Stomach smooth muscle (tissue), 2 donors: ENCODE measurements at regions not wholly inside any gene's neighbourhood (a gene's known extent, or its start where the extent isn't known, plus 50 kb on each side); places are given as distances from the start of the nearest gene placed in this dataset.

ENCODE experiments used
- H3K27ac ChIP-seq: one replicate; pipeline ENCODE4 v1.7.0; 2013; ENCODE audit warnings: mild to moderate bottlenecking, low read length, inconsistent platforms
- H3K27me3 ChIP-seq, 2 donors: one replicate each; pipeline ENCODE4 v1.7.0; 2013; ENCODE audit warnings: low read length in 2 of 2; ENCODE audit not compliant: insufficient read depth in 2 of 2, control insufficient read depth in 1 of 2
- H3K36me3 ChIP-seq, 2 donors: one replicate each; pipeline ENCODE4 v1.7.0; 2013; ENCODE audit warnings: low read length in 2 of 2; ENCODE audit not compliant: control insufficient read depth in 2 of 2, insufficient read depth in 2 of 2
- H3K4me1 ChIP-seq: one replicate; pipeline ENCODE4 v1.7.0; 2013; ENCODE audit warnings: low read length; ENCODE audit not compliant: control insufficient read depth, insufficient read depth
- H3K4me3 ChIP-seq, 2 donors: one replicate each; pipeline ENCODE4 v1.7.0; 2013; ENCODE audit warnings: low read length in 2 of 2
- H3K9ac ChIP-seq, 2 donors: one replicate each; pipeline ENCODE4 v1.7.0; 2013; ENCODE audit warnings: low read length in 2 of 2, mild to moderate bottlenecking in 1 of 2
- H3K9me3 ChIP-seq, 2 donors: one replicate each; pipeline ENCODE4 v1.7.0; 2013; ENCODE audit warnings: low read length in 2 of 2; ENCODE audit not compliant: control insufficient read depth in 2 of 2
- donor health status: healthy.
- donor health status: Pancreatic carcinoma.

DNA sequence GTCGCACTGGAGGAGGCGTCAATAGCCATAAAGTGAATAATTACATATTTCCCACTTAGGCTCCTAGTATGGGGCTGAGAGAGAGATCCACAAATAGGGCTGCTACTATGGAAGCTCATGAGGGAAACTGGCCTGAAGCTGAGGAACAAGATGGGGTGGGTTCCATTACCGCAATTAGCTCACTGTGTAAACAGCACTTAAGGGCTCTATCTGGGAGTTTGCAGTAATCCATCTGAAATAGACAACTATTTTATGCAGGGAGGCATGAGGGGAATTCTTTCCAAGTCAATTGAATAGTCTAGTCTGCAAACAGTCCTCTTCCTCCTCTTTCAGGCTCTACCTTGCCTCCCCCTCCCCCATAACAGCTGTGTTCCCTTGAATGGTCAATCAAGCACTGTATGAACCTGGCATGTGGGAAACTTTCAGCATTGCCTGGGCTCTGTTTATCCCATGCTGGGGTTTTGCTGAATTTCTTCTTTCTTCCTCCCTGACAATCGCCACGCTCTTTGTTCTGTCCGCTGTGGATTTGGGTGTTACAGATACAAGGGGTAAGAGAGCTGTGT, 56.1 kb upstream of the MAF start:
- Histone ChIP-seq H3K27ac (no peak overlapping the region), H3K27me3 (peaks cover 0 to 2% of the 10 kb centered on the region in 2 donors), H3K4me3 (no peak overlapping the region), H3K9ac (no peak overlapping the region), H3K4me1 (peaks cover 9% of the 10 kb centered on the region), H3K9me3 (no peaks in the 10 kb centered on the region), H3K36me3 (no peaks in the 10 kb centered on the region)

GRCh38 chr16:79653373-79653891, 52.9 kb upstream of the MAF start:
- peaks cover 9% of the 10 kb centered on the region for H3K4me1 ChIP-seq
- no peaks in the 10 kb centered on the region for H3K9me3 ChIP-seq
- H3K36me3 ChIP-seq = no peaks in the 10 kb centered on the region
- no peak overlapping the region for H3K9ac ChIP-seq
- no peak overlapping the region for H3K4me3 ChIP-seq
- no peak overlapping the region for H3K27ac ChIP-seq
- H3K27me3 ChIP-seq = peaks cover 0 to 2% of the 10 kb centered on the region in 2 donors

DNA sequence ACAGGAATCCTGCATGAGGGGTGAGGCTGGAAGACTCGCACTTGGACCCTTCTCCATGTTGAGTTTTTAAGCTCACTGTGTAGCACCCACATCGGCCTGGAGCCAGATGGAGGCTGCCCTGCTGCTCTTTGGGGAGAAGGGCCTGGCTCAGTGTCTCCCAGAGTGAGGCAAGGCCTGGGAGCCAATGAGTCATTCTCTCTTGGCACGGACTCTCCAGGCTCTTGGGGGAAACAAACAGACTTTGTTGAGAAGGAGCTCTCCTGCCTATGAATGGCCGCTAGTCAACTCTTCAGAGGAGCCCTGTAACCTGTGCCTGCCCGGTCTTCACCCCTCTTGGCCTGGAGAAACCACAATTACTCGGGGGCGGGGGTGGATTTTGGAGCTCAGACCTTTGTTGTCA, 50.8 kb upstream of the MAF start:
- H3K36me3 ChIP-seq = no peaks in the 10 kb centered on the region
- no peaks in the 10 kb centered on the region for H3K9me3 ChIP-seq
- no peak overlapping the region for H3K4me3 ChIP-seq
- peaks cover 9% of the 10 kb centered on the region for H3K4me1 ChIP-seq
- H3K27me3 ChIP-seq = peaks cover 0 to 2% of the 10 kb centered on the region in 2 donors
- no peak overlapping the region for H3K27ac ChIP-seq
- H3K9ac ChIP-seq = no peak overlapping the region
